Hematopoietic multipotent progenitor cell treated with erythropoietin and hydrocortisone succinate and interleukin-3 and kit ligand, for 4 days (in vitro differentiated cells): ENCODE measurements at regions not wholly inside any gene's neighbourhood (a gene's known extent, or its start where the extent isn't known, plus 50 kb on each side); places are given as distances from the start of the nearest gene placed in this dataset.
A peak's percentile ranks its signal among the peaks of the same experiment; 100 is the strongest.

ENCODE experiments used
- DNase-seq: peaks from one replicate; pipeline ENCODE4 v3.0.0-alpha.2; 2015

DNA sequence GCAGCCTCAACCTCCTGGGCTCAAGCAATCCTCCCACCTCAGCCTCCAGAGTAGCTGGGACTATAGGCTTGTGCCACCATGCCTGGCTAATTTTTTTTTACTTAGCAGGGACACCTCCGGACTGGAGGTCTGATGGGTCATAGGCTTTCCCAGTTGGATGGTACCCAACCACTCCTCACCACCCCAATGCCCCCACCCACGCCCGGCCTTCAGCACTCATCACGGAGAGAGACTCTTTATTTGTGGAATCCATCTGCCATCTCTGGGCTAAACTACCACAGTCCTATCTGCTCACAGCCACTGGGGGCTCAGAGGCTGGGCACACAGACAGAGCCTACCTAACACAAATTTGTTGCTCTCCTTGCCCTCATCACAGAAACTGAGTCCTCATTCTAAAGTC is 58.3 kb upstream of the STXBP1 start:
- DNase-seq, result peak; percentile 23

DNA sequence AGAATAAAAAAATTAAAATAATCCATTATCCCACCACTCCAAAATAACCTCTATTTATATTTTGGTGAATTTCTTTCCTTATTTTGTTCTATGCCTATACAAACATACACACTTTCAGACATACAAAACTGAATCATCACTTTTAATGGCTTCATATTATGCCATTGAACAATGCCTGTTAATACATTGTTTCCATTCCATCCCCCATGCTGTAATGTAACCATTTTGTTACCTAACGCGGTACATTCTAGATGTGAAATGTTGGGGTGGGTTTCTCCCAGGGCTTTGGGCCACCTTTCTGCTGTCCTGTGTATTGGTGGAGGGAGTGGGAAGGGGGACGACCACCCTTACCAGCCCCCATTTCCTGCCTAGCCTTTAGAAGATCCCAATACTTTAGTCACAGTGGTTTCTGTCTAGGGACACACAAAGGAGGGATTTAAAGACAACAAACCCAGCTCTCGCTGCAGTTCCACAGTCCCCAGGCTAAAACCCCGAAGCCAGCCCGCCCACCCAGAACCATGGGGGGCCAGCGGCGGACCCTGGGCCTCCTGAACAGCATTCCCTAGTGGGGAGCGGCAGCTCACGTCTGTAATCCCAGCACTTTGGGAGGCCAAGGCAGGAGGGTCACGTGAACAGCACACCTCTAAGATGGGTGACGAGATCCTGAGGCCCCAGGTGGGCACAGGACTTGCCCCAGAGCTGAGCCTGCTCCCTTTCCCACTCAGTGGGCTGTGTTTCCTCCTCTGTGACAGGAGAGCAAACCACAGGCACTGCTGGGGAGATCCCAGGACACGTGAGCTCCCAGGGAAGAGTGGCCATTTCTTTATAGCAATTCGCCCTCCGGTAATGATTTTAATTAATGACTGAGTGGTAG is 56.9 kb upstream of the STXBP1 start:
- no peak for DNase-seq

DNA sequence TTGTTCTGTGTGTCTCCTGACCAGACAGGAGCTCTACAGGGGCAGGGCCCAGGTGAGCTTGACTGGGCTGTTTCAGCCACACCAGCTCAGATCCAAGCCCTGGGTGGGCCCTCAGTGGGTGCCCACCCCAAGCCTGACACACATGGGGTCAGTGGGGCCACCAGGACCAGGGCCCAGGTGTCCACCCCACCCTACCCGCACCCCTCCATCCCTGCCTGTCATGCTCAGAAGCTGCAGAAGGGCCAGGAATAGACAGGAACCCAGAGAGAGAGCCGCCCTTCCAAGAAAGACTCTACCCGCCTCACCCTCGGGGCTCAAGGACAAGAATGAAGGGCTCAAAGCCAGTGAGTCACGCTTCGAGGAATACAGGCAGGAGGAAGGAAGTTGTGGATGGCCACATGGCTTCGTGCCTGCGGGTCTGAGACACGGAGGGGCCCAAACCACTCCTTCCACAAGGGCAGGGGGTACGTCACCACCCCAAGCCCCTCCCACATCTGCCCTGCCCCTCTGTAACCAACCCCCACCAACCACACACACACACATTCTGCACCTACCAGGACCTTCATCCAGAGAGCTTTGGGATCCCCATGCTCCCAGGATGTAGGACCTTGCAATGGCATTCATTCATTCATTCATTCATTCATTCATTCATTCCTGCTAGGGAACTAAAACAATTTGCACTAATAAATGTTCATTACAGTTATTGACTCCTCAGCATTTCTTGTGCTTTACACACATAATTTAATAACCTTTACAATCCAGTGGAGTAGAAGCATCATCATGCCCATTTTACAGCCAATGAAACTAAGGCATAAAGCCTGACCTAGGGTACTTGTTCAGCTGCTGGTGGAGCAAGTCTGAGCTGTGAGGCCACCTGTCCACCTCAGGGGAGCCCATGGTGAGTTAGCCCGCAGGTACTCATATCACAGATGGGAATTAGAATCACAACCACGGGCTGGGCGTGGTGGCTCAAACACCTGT is 55.9 kb upstream of the STXBP1 start:
- DNase-seq, result peak; percentile 96

- no peak for DNase-seq
These were observed 55.2 kb upstream of the STXBP1 start for GRCh38 chr9:127556871-127557270.

GRCh38 chr9:127557466-127557869 is 54.6 kb upstream of the STXBP1 start:
- DNase-seq, result peak; percentile 73

DNA sequence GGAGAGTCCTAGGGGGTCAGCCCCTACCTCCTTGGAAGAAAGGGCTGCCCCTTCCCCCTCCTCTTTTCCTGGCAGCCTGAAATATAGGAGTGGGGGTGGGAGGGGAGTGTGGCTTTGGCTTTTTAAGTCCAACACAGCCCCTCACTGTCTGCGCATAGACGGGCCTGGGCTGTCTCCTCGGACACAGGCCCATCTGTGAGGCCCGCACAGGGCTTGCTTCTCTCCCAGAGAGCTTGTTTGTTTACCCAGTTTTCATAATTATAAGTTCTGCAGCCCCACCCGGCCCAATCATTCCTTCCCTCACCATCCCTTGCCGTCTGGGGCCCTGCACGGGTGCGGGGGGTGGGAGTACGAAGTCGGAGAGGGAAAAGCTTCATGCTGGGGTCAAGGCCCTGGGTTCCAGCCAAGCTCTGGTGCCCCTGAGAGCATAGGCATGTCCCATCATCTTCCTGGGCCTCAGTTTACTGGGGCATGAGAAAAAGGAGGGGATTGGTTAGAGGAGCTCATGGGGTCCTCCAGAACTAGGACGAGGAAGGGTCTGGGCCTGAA is 54.0 kb upstream of the STXBP1 start:
- no peak for DNase-seq

GRCh38 chr9:127558581-127559246 is 53.4 kb upstream of the STXBP1 start:
- DNase-seq, result no peak

GRCh38 chr9:127559247-127559680 is 52.8 kb upstream of the STXBP1 start:
- DNase-seq, result no peak

DNA sequence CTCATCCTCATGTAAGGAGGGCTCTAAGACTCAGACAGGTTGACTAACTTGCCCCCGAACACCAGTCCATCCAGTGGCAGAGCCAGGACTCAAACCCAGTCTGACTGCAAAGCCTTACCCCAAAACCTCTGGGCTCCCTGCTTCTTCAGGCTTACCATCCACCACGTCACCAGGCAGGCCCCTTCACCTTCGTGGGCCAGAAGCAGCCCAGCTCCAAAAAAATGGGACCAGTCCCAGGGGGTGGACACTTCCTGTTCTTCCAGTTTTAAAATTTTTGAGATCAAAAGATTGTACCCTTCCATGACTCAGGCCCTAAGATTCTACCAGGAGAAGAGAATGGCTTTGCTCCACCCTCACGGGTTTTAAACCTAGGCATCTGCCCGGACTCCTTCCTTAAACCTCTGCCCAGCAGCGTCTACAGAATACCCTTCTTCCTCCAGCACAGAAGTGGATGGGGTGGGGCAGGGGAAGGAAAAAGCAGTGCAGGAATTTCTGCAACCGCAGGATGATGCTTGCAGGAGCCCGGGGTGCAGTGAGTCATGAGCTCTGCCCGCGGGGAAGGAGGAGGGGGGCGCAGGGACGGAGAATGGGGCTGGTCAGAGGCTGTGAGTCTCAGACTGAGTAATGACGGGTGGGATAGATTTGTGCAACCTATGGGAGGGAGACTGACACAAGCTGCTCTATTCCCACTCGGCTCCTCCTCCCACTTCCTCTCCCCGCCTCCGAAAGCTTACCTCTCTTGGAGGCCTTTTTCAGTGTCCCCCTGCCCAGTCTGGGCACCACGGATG is 50.4 kb upstream of the STXBP1 start:
- peak; percentile 69 for DNase-seq
